ENCODE measurements at regions not wholly inside any gene's neighbourhood (a gene's known extent, or its start where the extent isn't known, plus 50 kb on each side); places are given as distances from the start of the nearest gene placed in this dataset.
A peak's percentile ranks its signal among the peaks of the same experiment; 100 is the strongest.

DNA sequence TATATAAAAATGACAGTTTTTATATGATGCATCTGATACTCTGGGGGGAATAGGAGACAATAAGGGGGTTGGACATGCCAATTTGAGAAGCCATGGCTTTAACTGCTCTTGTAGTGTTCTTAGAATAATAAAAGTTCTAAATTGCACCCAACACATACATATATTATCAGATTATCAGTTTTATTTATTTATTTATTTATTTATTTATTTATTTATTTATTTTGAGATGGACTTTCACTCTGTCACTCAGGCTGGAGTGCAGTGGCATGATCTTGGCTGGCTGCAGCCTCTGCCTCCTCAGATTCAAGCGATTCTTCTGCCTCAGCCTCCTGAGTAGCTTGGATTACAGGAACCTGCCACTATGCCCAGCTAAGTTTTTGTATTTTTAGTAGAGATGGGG, 356.8 kb downstream of the TLL1 start:
- intact Hi-C loops (cut with DNase I; ENCODE audit: low total_unique reads) (no loop called here), in situ Hi-C loops (cut with MboI; ENCODE audit: low sequenced_read_pairs in 4 of 4) (no loop called here)
- DNase-seq (no peak), ATAC-seq (no peak)
- no peaks in the 10 kb centered on the region for H3K36me3 ChIP-seq
- H3K4me1 ChIP-seq, result no peaks in the 10 kb centered on the region
- no peak overlapping the region for H3K27ac ChIP-seq
- no peaks in the 10 kb centered on the region for H3K9me3 ChIP-seq
- H3K4me3 ChIP-seq, result no peak overlapping the region
- H3K27me3 ChIP-seq, result no peaks in the 10 kb centered on the region
- no peak for TF ChIP-seq POLR2A (IDR thresholded peaks at IDR 0.05)
- TF ChIP-seq CTCF (IDR thresholded peaks at IDR 0.05 in 4 of 5, conservative IDR thresholded peaks at IDR 0.05 in 1 of 5), result no peak

DNA sequence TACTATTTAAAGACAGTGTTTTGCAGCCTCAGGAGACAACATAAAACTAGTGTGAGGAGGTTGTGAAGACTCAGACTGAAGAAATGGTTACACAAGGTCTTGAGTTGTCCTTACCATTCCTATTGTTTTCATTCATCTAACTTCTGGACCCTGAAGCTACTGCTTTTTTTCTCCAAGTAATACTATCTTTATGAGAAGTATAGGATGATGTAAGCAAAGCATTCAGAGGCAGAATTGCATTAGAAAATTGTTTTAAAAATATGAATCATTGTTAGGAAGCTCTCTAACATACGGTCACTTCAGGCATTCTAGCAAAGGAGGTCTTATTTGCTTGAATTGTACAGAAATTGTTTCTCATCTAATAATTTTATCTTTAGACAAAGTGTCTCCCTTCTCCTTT, 357.8 kb downstream of the TLL1 start:
- intact Hi-C loops (cut with DNase I; ENCODE audit: low total_unique reads), result no loop called here
- no peak for DNase-seq
- no peaks in the 10 kb centered on the region for H3K36me3 ChIP-seq

GRCh38 chr4:166239354-166239753, 366.3 kb downstream of the TLL1 start:
- no peak for TF ChIP-seq CTCF (IDR thresholded peaks at IDR 0.05 in 4 of 5, conservative IDR thresholded peaks at IDR 0.05 in 1 of 5)
- no peak for TF ChIP-seq POLR2A (IDR thresholded peaks at IDR 0.05)
- DNase-seq (no peak), ATAC-seq (no peak)
- Histone ChIP-seq H3K36me3 (no peaks in the 10 kb centered on the region), H3K4me1 (no peaks in the 10 kb centered on the region), H3K27ac (no peak overlapping the region), H3K27me3 (no peaks in the 10 kb centered on the region), H3K9me3 (no peaks in the 10 kb centered on the region), H3K4me3 (no peak overlapping the region)
- intact Hi-C loops (cut with DNase I; ENCODE audit: low total_unique reads) (no loop called here), in situ Hi-C loops (cut with MboI; ENCODE audit: low sequenced_read_pairs in 4 of 4) (no loop called here)

More for the DNA sequence above, 357.8 kb downstream of the TLL1 start:
- Histone ChIP-seq H3K27me3 (no peaks in the 10 kb centered on the region), H3K9me3 (no peaks in the 10 kb centered on the region), H3K4me1 (no peaks in the 10 kb centered on the region), H3K4me3 (no peak overlapping the region), H3K27ac (no peak overlapping the region)
- in situ Hi-C loops (cut with MboI; ENCODE audit: low sequenced_read_pairs in 4 of 4), result no loop called here
- no peak for ATAC-seq
- TF ChIP-seq POLR2A (IDR thresholded peaks at IDR 0.05) (no peak), CTCF (IDR thresholded peaks at IDR 0.05 in 4 of 5, conservative IDR thresholded peaks at IDR 0.05 in 1 of 5) (no peak)

DNA sequence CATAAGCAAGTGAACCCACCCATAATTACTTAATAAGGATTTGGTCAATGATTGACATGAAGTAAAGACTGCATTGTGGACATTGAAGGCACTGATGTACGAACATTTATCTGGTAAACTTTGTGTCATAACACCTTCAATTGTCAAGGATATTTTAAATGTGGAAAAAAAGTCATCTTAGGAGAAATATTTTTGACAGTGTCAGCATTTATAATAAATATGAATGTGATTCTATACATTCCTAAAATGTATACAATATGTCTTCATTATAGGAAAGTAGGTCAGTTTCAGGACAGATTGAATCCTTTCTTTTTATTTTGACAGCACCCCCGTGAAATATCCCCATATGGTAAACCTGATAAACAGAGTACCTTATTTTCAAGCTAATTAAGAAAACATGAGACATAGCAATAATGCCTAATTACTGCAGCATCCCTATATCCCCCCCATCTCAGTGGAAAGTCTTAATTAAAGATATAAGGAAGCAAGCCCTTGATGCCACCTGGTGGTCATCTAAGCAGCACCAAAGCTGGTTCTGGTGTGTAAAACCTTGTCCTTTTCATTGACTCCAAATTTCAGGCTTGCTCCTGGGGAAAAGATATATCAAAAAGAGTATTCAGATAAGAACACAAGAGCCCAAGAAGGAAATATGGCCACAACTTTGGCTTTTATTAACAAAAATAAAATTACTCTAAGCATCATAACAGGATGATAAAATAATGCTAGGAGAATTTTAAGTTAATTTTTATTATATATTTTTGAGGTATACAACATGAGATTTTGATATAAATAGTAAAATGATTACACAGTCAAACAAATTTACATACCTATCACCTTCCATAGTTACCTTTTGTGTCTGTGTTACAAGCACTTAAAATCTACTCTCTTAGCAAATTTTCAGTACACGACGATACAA, 379.7 kb downstream of the TLL1 start:
- H3K27ac ChIP-seq, result no peak overlapping the region
- ATAC-seq (no peak), DNase-seq (no peak)
- H3K9me3 ChIP-seq, result no peaks in the 10 kb centered on the region
- in situ Hi-C loops (cut with MboI; ENCODE audit: low sequenced_read_pairs in 4 of 4) (no loop called here), intact Hi-C loops (cut with DNase I; ENCODE audit: low total_unique reads) (loop anchor here (5.0 kb wide), 1 partner anchor 85 kb away; no protein-coding TSS in a partner anchor)
- no peaks in the 10 kb centered on the region for H3K27me3 ChIP-seq
- no peaks in the 10 kb centered on the region for H3K4me1 ChIP-seq
- no peak overlapping the region for H3K4me3 ChIP-seq
- TF ChIP-seq POLR2A (IDR thresholded peaks at IDR 0.05), result no peak
- TF ChIP-seq CTCF (IDR thresholded peaks at IDR 0.05 in 4 of 5, conservative IDR thresholded peaks at IDR 0.05 in 1 of 5), result peak in 3 of 5 experiments; percentile 8 to 36 (median 27)
- H3K36me3 ChIP-seq, result no peaks in the 10 kb centered on the region
